ENCODE measurements at regions not wholly inside any gene's neighbourhood (a gene's known extent, or its start where the extent isn't known, plus 50 kb on each side); places are given as distances from the start of the nearest gene placed in this dataset.
"Not testable (repeated sequence)": the region's sequence is repeated elsewhere in the genome, so short reads cannot be mapped to it uniquely, and the experiment has no call there.

DNA sequence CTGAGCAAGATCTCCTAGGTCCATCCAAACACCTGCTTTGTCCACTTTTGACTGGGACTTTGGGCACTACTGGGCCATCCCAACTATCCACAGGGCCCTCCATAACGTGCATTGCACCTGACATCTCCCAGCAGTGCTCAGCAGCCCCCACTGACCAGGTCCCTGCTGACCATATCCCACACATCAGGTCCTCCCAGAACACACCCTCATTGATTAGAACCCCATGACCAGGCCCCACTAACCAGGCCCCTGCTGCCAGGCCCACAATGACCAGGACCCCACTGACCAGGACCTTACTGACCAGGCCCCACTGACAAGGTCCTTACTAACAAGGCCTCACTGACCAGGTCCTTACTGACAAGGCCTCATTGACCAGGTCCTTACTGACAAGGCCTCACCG is 93.9 kb upstream of the CTSV start:
- Histone ChIP-seq H3K36me3 (ENCODE audit: control insufficient read depth, low read length) (no peaks in the 10 kb centered on the region), H3K79me2 (ENCODE audit: control insufficient read depth, low read length) (no peaks in the 10 kb centered on the region), H3K4me3 (ENCODE audit: low read length) (no peak overlapping the region), H3K27ac (ENCODE audit: low read depth, low read length) (no peak overlapping the region), H3K9me3 (ENCODE audit: control insufficient read depth, insufficient read depth, low read length) (no peaks in the 10 kb centered on the region), H3K4me2 (ENCODE audit: low read length) (no peak overlapping the region), H3F3A (ENCODE audit: control insufficient read depth, insufficient read depth) (no peaks in the 10 kb centered on the region), H3K27me3 (ENCODE audit: control insufficient read depth, low read length) (no peaks in the 10 kb centered on the region), H3K9me2 (replicated peaks; ENCODE audit: control insufficient read depth, low read length) (no peaks in the 10 kb centered on the region), H3K4me1 (ENCODE audit: control insufficient read depth, low read length) (no peaks in the 10 kb centered on the region), H4K20me1 (ENCODE audit: control insufficient read depth, insufficient read depth, low read depth, low read length) (no peaks in the 10 kb centered on the region)
- no peak for TF ChIP-seq EZH2phosphoT487 (IDR thresholded peaks at IDR 0.05; ENCODE audit: borderline replicate concordance, low read length)
- TF ChIP-seq, protein P1, sequence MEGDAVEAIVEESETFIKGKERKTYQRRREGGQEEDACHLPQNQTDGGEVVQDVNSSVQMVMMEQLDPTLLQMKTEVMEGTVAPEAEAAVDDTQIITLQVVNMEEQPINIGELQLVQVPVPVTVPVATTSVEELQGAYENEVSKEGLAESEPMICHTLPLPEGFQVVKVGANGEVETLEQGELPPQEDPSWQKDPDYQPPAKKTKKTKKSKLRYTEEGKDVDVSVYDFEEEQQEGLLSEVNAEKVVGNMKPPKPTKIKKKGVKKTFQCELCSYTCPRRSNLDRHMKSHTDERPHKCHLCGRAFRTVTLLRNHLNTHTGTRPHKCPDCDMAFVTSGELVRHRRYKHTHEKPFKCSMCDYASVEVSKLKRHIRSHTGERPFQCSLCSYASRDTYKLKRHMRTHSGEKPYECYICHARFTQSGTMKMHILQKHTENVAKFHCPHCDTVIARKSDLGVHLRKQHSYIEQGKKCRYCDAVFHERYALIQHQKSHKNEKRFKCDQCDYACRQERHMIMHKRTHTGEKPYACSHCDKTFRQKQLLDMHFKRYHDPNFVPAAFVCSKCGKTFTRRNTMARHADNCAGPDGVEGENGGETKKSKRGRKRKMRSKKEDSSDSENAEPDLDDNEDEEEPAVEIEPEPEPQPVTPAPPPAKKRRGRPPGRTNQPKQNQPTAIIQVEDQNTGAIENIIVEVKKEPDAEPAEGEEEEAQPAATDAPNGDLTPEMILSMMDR (IDR thresholded peaks at IDR 0.05; ENCODE audit: low read depth, low read length, poor library complexity, severe bottlenecking): no peak

DNA sequence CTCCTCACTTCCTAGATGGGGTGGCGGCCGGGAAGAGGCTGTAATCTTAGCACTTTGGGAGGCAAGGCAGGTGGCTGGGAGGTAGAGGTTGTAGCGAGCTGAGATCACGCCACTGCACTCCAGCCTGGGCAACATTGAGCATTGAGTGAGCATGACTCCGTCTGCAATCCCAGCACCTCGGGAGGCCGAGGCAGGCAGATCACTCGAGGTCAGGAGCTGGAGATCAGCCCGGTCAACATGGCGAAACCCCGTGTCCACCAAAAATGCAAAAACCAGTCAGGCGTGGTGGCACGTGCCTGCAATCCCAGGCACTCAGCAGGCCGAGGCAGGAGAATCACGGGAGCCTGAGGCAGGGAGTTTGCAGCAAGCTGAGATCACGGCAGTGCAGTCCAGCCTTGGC is 91.9 kb upstream of the CTSV start:
- not testable (repeated sequence) for H3K79me2 ChIP-seq (ENCODE audit: control insufficient read depth, low read length); H3K27me3 ChIP-seq (ENCODE audit: control insufficient read depth, low read length); H3K27ac ChIP-seq (ENCODE audit: low read depth, low read length); H3K36me3 ChIP-seq (ENCODE audit: control insufficient read depth, low read length); H3F3A ChIP-seq (ENCODE audit: control insufficient read depth, insufficient read depth); H3K4me2 ChIP-seq (ENCODE audit: low read length); H3K4me3 ChIP-seq (ENCODE audit: low read length); H4K20me1 ChIP-seq (ENCODE audit: control insufficient read depth, insufficient read depth, low read depth, low read length); H3K9me2 ChIP-seq (replicated peaks; ENCODE audit: control insufficient read depth, low read length); H3K9me3 ChIP-seq (ENCODE audit: control insufficient read depth, insufficient read depth, low read length); H3K4me1 ChIP-seq (ENCODE audit: control insufficient read depth, low read length)

DNA sequence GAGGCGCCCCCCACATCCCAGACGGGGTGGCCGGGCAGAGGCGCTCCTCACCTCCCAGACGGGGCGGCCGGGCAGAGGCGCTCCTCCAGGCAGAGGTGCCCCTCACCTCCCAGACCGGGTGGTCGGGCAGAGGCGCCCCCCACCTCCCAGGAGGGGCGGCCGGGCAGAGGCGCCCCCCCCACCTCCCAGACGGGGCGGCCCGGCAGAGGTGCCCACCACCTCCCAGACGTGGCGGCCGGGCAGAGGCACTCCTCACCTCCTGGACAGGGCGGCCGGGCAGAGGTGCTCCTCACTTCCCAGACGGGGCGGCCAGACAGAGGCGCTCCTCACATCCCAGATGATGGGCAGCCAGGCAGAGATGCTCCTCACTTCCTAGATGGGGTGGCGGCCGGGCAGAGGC is 91.4 kb upstream of the CTSV start:
- not testable (repeated sequence) for H3K27me3 ChIP-seq (ENCODE audit: control insufficient read depth, low read length); H3K9me2 ChIP-seq (replicated peaks; ENCODE audit: control insufficient read depth, low read length); H3K9me3 ChIP-seq (ENCODE audit: control insufficient read depth, insufficient read depth, low read length); H3F3A ChIP-seq (ENCODE audit: control insufficient read depth, insufficient read depth); H3K27ac ChIP-seq (ENCODE audit: low read depth, low read length); H3K4me3 ChIP-seq (ENCODE audit: low read length); H3K36me3 ChIP-seq (ENCODE audit: control insufficient read depth, low read length); H3K4me2 ChIP-seq (ENCODE audit: low read length); H3K79me2 ChIP-seq (ENCODE audit: control insufficient read depth, low read length); H3K4me1 ChIP-seq (ENCODE audit: control insufficient read depth, low read length); H4K20me1 ChIP-seq (ENCODE audit: control insufficient read depth, insufficient read depth, low read depth, low read length)

DNA sequence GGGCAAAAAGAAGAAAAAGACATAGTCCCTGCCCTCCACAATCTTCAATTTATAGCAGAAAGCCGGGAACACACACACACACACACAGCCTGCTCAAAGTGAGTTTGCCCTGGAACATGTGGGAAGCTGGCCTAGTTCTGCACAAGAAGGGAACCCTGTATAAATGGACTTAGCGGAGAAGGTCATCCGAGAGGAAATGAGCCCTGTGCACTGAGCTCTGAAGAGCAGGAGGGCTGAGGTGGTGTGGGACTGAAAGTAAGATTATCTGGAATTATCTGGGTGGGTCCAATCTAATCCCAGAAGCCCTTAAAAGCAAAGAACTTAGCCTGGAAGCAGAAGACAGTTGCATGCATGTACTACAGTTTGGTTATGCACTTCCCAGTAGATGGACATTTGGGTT is 90.0 kb upstream of the CTSV start:
- H3K36me3 ChIP-seq (ENCODE audit: control insufficient read depth, low read length): no peaks in the 10 kb centered on the region
- no peaks in the 10 kb centered on the region for H3K9me3 ChIP-seq (ENCODE audit: control insufficient read depth, insufficient read depth, low read length)
- H3K9me2 ChIP-seq (replicated peaks; ENCODE audit: control insufficient read depth, low read length): no peaks in the 10 kb centered on the region
- no peaks in the 10 kb centered on the region for H3K4me1 ChIP-seq (ENCODE audit: control insufficient read depth, low read length)
- no peaks in the 10 kb centered on the region for H3K27me3 ChIP-seq (ENCODE audit: control insufficient read depth, low read length)
- no peak overlapping the region for H3K27ac ChIP-seq (ENCODE audit: low read depth, low read length)
- H3K4me2 ChIP-seq (ENCODE audit: low read length): no peak overlapping the region
- H3F3A ChIP-seq (ENCODE audit: control insufficient read depth, insufficient read depth): no peaks in the 10 kb centered on the region
- no peaks in the 10 kb centered on the region for H3K79me2 ChIP-seq (ENCODE audit: control insufficient read depth, low read length)
- no peak overlapping the region for H3K4me3 ChIP-seq (ENCODE audit: low read length)
- no peaks in the 10 kb centered on the region for H4K20me1 ChIP-seq (ENCODE audit: control insufficient read depth, insufficient read depth, low read depth, low read length)
- TF ChIP-seq EZH2phosphoT487 (IDR thresholded peaks at IDR 0.05; ENCODE audit: borderline replicate concordance, low read length): no peak
- TF ChIP-seq, protein P1 (IDR thresholded peaks at IDR 0.05; ENCODE audit: low read depth, low read length, poor library complexity, severe bottlenecking): no peak

Data from DOHH2 (cell line).